ENCODE measurements at regions not wholly inside any gene's neighbourhood (a gene's known extent, or its start where the extent isn't known, plus 50 kb on each side); places are given as distances from the start of the nearest gene placed in this dataset.

- Mint-ChIP-seq H3K9me3 (peaks cover 8% of the 10 kb centered on the region), H3K4me1 (no peaks in the 10 kb centered on the region), H3K27me3 (no peaks in the 10 kb centered on the region), H3K4me3 (no peak overlapping the region), H3K36me3 (no peaks in the 10 kb centered on the region), H3K27ac (no peak overlapping the region)
- no peak for ATAC-seq
Observed at GRCh38 chr9:79984429-79985067, 412.8 kb downstream of the TLE4 start.

- peaks cover 8% of the 10 kb centered on the region for H3K9me3 Mint-ChIP-seq
- H3K27me3 Mint-ChIP-seq = no peaks in the 10 kb centered on the region
- ATAC-seq = no peak
- peaks cover 4% of the 10 kb centered on the region for H3K4me1 Mint-ChIP-seq
- H3K36me3 Mint-ChIP-seq = no peaks in the 10 kb centered on the region
- H3K27ac Mint-ChIP-seq = no peak overlapping the region
- H3K4me3 Mint-ChIP-seq = no peak overlapping the region
Observed at GRCh38 chr9:79980432-79980831, 408.7 kb downstream of the TLE4 start.

- Mint-ChIP-seq H3K27me3 (no peaks in the 10 kb centered on the region), H3K36me3 (no peaks in the 10 kb centered on the region), H3K9me3 (peaks cover 8% of the 10 kb centered on the region), H3K4me3 (no peak overlapping the region), H3K4me1 (peaks cover 10% of the 10 kb centered on the region), H3K27ac (no peak overlapping the region)
- no peak for ATAC-seq
Observed at GRCh38 chr9:79977510-79978197, 405.9 kb downstream of the TLE4 start.

GRCh38 chr9:79977074-79977435 lies 405.3 kb downstream of the TLE4 start:
- Mint-ChIP-seq H3K4me1 (peaks cover 13% of the 10 kb centered on the region), H3K9me3 (peaks cover 3% of the 10 kb centered on the region), H3K27ac (no peak overlapping the region), H3K36me3 (no peaks in the 10 kb centered on the region), H3K4me3 (no peak overlapping the region), H3K27me3 (no peaks in the 10 kb centered on the region)
- ATAC-seq = no peak

- peaks cover 3% of the 10 kb centered on the region for H3K9me3 Mint-ChIP-seq
- H3K36me3 Mint-ChIP-seq = no peaks in the 10 kb centered on the region
- no peak overlapping the region for H3K4me3 Mint-ChIP-seq
- H3K4me1 Mint-ChIP-seq = peaks cover 16% of the 10 kb centered on the region
- H3K27ac Mint-ChIP-seq = no peak overlapping the region
- H3K27me3 Mint-ChIP-seq = no peaks in the 10 kb centered on the region
- no peak for ATAC-seq
Observed at GRCh38 chr9:79976257-79977073, 404.7 kb downstream of the TLE4 start.

GRCh38 chr9:79975621-79976256 lies 404.0 kb downstream of the TLE4 start:
- no peaks in the 10 kb centered on the region for H3K36me3 Mint-ChIP-seq
- H3K27ac Mint-ChIP-seq = no peak overlapping the region
- H3K9me3 Mint-ChIP-seq = no peaks in the 10 kb centered on the region
- no peak overlapping the region for H3K4me3 Mint-ChIP-seq
- peaks cover 22% of the 10 kb centered on the region for H3K4me1 Mint-ChIP-seq
- no peak for ATAC-seq
- no peaks in the 10 kb centered on the region for H3K27me3 Mint-ChIP-seq

- no peaks in the 10 kb centered on the region for H3K36me3 Mint-ChIP-seq
- no peak for ATAC-seq
- H3K4me3 Mint-ChIP-seq = no peak overlapping the region
- peaks cover 26% of the 10 kb centered on the region for H3K4me1 Mint-ChIP-seq
- no peaks in the 10 kb centered on the region for H3K27me3 Mint-ChIP-seq
- H3K27ac Mint-ChIP-seq = no peak overlapping the region
- H3K9me3 Mint-ChIP-seq = no peaks in the 10 kb centered on the region
Observed at GRCh38 chr9:79974806-79975422, 403.1 kb downstream of the TLE4 start.

- no peak overlapping the region for H3K27ac Mint-ChIP-seq
- no peaks in the 10 kb centered on the region for H3K27me3 Mint-ChIP-seq
- no peak overlapping the region for H3K4me3 Mint-ChIP-seq
- H3K4me1 Mint-ChIP-seq = peaks cover 26% of the 10 kb centered on the region
- no peaks in the 10 kb centered on the region for H3K36me3 Mint-ChIP-seq
- no peaks in the 10 kb centered on the region for H3K9me3 Mint-ChIP-seq
- ATAC-seq = no peak
Observed at GRCh38 chr9:79973627-79974026, 401.9 kb downstream of the TLE4 start.

GRCh38 chr9:79970146-79970425 lies 398.3 kb downstream of the TLE4 start:
- no peaks in the 10 kb centered on the region for H3K27me3 Mint-ChIP-seq
- H3K36me3 Mint-ChIP-seq = no peaks in the 10 kb centered on the region
- no peak for ATAC-seq
- no peak overlapping the region for H3K4me3 Mint-ChIP-seq
- no peak overlapping the region for H3K27ac Mint-ChIP-seq
- peaks cover 22% of the 10 kb centered on the region for H3K4me1 Mint-ChIP-seq
- H3K9me3 Mint-ChIP-seq = no peaks in the 10 kb centered on the region

GRCh38 chr9:79969393-79970145 lies 397.8 kb downstream of the TLE4 start:
- no peak for ATAC-seq
- peaks cover 5% of the 10 kb centered on the region for H3K27me3 Mint-ChIP-seq
- no peaks in the 10 kb centered on the region for H3K9me3 Mint-ChIP-seq
- no peak overlapping the region for H3K4me3 Mint-ChIP-seq
- H3K4me1 Mint-ChIP-seq = peaks cover 22% of the 10 kb centered on the region
- no peaks in the 10 kb centered on the region for H3K36me3 Mint-ChIP-seq
- no peak overlapping the region for H3K27ac Mint-ChIP-seq

- Mint-ChIP-seq H3K36me3 (no peaks in the 10 kb centered on the region), H3K27ac (no peak overlapping the region), H3K27me3 (peaks cover 10% of the 10 kb centered on the region), H3K9me3 (no peaks in the 10 kb centered on the region), H3K4me1 (peaks cover 22% of the 10 kb centered on the region), H3K4me3 (no peak overlapping the region)
- ATAC-seq = no peak
Observed at GRCh38 chr9:79968533-79968932, 396.8 kb downstream of the TLE4 start.

- Mint-ChIP-seq H3K4me1 (no peaks in the 10 kb centered on the region), H3K36me3 (no peaks in the 10 kb centered on the region), H3K9me3 (no peaks in the 10 kb centered on the region), H3K4me3 (no peak overlapping the region), H3K27me3 (peaks cover 10% of the 10 kb centered on the region), H3K27ac (no peak overlapping the region)
- no peak for ATAC-seq
Observed at GRCh38 chr9:79962836-79963235, 391.1 kb downstream of the TLE4 start.

- H3K4me3 Mint-ChIP-seq = no peak overlapping the region
- no peaks in the 10 kb centered on the region for H3K9me3 Mint-ChIP-seq
- ATAC-seq = no peak
- peaks cover 10% of the 10 kb centered on the region for H3K27me3 Mint-ChIP-seq
- H3K36me3 Mint-ChIP-seq = no peaks in the 10 kb centered on the region
- no peaks in the 10 kb centered on the region for H3K4me1 Mint-ChIP-seq
- H3K27ac Mint-ChIP-seq = no peak overlapping the region
Observed at GRCh38 chr9:79962150-79962549, 390.4 kb downstream of the TLE4 start.

- Mint-ChIP-seq H3K4me1 (no peaks in the 10 kb centered on the region), H3K9me3 (peaks cover 10% of the 10 kb centered on the region), H3K36me3 (peaks cover 11% of the 10 kb centered on the region), H3K27ac (no peak overlapping the region), H3K4me3 (no peak overlapping the region), H3K27me3 (no peaks in the 10 kb centered on the region)
- no peak for ATAC-seq
Observed at GRCh38 chr9:79955300-79955699, 383.5 kb downstream of the TLE4 start.

- Mint-ChIP-seq H3K4me3 (no peak overlapping the region), H3K27ac (no peak overlapping the region), H3K4me1 (no peaks in the 10 kb centered on the region), H3K36me3 (peaks cover 11% of the 10 kb centered on the region), H3K27me3 (no peaks in the 10 kb centered on the region), H3K9me3 (peaks cover 10% of the 10 kb centered on the region)
- no peak for ATAC-seq
Observed at GRCh38 chr9:79953908-79954307, 382.1 kb downstream of the TLE4 start.
